NCI-H524 (cell line): ENCODE measurements at regions not wholly inside any gene's neighbourhood (a gene's known extent, or its start where the extent isn't known, plus 50 kb on each side); places are given as distances from the start of the nearest gene placed in this dataset.

Experiments
- DNase-seq, 2 experiments: peaks; one replicate each; lab custom pipeline; 2025; lab: John Stamatoyannopoulos, UW

GRCh38 chr9:23309800-23310199 is 516.2 kb downstream of the ELAVL2 start:
- DNase-seq: no peak

DNA sequence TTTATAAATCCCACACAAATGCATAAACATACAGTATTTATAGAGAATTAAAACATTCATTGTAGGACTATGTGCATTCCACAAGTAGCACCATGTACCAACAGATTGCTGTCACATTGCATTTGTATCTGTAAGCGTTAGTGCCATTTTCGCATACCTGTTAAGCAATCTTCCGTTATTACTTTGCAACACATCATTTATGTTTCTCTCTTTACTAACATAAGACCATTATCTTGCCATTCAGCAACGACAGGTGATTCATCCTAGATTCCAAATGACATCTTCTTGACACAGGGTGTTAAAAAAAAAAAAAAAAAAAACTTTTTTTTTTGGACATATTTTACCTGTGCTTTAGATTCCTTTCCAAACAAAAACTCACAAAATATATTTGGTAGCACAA is 511.8 kb downstream of the ELAVL2 start:
- no peak for DNase-seq

DNA sequence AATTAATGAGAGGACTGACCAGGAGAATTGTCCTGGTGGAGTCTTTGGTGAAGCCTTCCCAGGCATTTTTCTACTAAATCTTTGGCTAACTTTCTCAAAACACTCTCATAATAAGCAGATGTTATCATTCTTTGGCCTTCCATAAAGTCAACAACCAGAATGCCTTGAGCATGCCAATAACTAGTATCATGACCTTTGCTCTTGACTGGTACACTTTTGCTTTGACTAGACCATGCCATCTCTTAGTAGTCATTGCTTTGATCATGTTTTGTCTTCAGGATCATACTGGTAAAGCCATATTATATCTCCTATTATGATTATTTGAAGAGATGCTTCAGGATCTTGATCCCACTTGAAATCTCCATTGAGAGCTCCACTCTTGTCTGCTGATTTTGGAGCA is 506.9 kb downstream of the ELAVL2 start:
- peak; percentile 23 to 26 for DNase-seq

- DNase-seq: peak; percentile 4 to 62
Observed at GRCh38 chr9:23321049-23321448, 505.0 kb downstream of the ELAVL2 start.

DNA sequence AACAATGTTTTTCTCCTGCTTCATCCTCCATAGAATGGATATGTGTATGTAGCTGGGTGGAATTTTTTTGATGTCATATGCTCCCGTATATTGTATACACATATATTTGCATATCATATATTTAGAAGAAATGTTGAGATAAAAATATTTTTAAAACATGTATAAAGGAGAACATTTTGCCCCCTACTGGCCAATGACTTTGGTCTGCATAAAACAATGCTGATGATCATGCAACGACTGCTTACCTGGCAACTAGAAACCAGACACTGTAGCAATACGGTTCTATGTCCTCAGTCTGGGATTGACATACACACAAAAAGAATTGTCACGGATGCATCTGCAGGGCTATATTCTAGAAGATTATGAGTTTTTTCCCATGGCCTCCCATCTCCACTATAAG is 503.6 kb downstream of the ELAVL2 start:
- DNase-seq: peak in 1 of 2 experiments; percentile 8

- no peak for DNase-seq
Observed at GRCh38 chr9:23324511-23324910, 501.5 kb downstream of the ELAVL2 start.

DNA sequence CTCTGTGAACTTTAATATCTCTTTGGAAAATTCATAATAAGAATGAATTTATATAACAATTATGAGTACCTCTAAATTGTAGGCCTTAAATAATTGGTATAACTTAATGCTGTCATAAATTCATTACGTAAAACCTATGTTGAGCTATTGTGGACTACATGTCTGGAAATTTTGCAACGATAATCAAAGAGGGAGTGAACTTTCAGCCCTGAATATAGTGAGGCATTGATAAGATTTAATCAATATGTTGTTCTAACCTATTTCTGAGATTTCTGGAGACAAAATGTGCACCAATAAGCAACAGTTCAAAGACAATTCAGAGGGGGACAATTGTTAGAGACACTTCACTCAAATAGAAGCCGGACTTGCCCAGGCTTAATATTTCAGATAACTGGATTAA is 499.4 kb downstream of the ELAVL2 start:
- DNase-seq: no peak

- DNase-seq: peak; percentile 6 to 79
Observed at GRCh38 chr9:23341346-23341745, 484.7 kb downstream of the ELAVL2 start.

GRCh38 chr9:23342291-23342690 is 483.7 kb downstream of the ELAVL2 start:
- DNase-seq: no peak

DNA sequence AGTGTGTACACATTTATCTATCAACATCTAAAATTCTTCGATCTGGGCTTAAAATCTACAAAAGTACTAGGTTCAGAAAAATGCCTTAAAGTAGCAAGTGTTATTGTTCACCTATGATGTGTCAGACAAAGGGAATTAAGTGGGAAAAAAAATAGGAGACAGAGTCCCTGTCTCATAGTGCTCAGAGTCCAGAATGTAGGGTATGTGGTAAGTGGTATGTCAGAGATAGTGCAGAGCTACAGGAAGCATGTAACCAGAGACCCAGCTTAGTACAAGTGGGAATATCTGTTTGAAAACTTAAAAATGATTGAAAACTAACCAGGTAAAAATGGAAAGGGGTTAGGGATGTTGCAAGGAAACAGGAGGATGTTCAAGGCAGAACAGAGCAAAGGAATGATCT is 482.8 kb downstream of the ELAVL2 start:
- DNase-seq: no peak

DNA sequence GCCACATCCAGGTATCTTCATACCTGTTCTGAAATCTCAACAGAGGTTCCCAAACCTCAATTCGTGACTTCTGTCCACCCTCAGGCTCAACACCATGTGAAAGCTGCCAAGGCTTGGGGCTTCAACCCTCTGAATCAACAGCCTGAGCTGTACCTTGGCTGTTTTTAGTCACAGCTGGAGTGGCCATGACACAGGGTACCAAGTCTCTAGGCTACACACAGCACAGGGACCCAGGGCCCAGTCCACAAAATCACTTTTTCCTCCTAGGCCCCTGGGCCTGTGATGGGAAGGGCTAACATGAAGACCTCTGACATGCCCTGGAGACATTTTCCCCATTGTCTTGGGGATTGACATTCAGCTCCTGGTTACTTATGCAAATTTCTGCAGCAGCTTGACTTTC is 464.9 kb downstream of the ELAVL2 start:
- DNase-seq: no peak

DNA sequence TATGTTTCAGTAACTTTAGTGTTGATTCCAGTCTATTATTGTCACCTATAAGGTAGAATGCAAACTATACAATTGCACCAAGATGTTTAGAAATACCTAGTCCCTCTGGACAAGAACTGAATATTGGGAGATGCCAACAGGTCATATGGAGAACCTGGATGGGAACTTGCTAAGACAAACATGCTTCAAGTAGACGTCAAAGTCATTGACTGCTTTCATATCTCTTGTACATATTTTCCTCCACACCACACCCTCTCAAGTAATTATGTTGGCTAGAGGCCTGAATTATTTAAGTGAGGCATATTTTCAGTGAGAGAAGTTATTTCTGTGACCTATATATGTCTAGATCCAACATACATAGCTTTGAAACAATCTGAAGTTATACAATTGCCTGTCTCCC is 453.3 kb downstream of the ELAVL2 start:
- DNase-seq: no peak

- DNase-seq: no peak
Observed at GRCh38 chr9:23375511-23375910, 450.5 kb downstream of the ELAVL2 start.

- DNase-seq: no peak
Observed at GRCh38 chr9:23379842-23380241, 446.2 kb downstream of the ELAVL2 start.

DNA sequence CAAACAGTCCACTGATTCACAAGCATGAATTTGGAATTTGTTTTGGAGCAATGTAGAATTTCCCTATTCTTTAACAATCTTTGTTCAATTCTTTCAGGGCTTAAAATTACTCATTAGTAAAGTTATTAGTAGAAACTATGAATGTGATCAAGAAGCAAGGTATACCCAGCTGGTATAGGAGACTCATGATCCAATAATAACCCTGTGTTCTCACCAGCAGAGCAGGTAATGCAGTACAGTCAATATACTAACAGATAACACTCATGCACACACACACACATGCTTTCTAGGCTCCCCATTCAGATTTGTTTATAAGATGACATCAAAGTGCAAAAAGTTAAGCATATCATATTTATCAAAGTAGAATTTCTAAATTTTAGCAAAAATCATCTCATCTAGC is 445.2 kb downstream of the ELAVL2 start:
- DNase-seq: peak in 1 of 2 experiments; percentile 52

DNA sequence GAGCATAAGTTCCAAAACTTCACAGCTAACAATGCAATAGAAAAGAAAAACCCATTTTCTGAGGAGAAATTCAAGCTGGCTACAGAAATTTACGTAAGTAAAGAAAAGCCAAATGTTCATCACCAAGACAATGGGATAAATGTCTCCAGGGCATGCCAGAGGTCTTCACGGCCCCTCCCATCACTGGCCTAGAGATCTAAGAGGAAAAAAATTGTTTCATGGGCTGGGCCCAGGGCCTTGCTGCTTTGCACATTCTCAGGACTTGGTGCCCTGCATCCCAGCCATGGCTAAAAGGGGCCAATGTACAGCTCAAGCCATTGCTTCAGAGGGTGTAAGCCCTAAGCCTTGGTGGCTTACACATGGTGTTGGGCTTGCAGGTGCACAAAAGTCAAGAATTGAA is 443.6 kb downstream of the ELAVL2 start:
- no peak for DNase-seq

GRCh38 chr9:23394189-23394588 is 431.9 kb downstream of the ELAVL2 start:
- no peak for DNase-seq

- no peak for DNase-seq
Observed at GRCh38 chr9:23408874-23409273, 417.2 kb downstream of the ELAVL2 start.

DNA sequence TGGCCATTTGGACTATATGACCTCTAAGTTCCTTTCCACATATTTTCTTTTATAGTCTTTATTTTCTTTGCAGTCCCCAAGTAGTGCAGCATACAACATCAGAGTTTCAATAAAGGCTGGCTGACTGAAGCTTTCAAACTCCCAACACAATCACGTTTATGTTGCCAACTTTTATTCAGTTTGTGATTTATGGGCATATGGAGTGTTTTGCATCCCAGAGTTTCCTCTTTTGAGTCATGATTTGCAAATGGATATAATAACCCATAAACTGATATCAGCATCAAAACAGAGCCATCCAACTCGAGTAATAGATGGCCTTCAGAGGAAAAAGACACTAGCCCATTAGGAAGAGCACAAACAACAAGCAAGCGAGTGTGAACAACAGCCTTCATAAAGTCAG is 414.0 kb downstream of the ELAVL2 start:
- no peak for DNase-seq

GRCh38 chr9:23412458-23412857 is 413.6 kb downstream of the ELAVL2 start:
- DNase-seq: peak in 1 of 2 experiments; percentile 22

- no peak for DNase-seq
Observed at GRCh38 chr9:23413541-23413940, 412.5 kb downstream of the ELAVL2 start.

DNA sequence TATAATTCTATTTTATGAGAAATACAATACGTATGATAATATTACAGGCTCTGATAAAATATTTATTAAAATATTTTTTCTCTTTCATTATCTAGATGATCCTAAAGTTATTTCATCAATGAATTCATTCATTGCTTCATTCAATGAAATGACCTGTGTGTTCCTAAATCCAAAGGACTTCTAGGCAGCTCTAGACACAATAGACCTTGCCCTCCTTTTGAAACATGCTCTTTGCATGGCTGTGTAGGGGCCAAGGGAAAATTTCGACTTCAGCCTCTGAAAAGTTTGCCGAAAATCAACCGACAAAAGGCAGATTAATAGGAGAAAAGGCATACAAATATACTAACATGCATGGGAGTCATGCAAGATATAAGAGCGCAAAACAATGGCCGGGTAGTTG is 402.0 kb downstream of the ELAVL2 start:
- DNase-seq: no peak

DNA sequence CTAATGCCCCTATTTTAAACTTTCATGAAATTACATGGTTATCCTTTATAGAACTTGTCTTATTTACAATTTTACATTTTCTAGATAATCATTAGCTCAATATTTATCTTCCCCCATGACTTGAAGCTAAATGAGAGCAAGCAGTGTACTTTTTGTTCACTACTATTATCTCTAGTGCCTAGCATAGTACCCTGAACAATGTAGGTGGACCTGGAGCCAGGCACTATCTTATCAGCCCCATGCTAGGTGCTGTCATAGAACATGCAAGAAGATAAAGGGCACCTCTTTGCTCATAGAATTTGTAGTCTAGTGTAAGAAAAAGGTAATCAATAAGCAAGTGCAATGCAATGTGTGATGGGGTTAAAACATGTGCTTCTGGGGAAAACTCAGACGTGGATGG is 399.9 kb downstream of the ELAVL2 start:
- DNase-seq: no peak

DNA sequence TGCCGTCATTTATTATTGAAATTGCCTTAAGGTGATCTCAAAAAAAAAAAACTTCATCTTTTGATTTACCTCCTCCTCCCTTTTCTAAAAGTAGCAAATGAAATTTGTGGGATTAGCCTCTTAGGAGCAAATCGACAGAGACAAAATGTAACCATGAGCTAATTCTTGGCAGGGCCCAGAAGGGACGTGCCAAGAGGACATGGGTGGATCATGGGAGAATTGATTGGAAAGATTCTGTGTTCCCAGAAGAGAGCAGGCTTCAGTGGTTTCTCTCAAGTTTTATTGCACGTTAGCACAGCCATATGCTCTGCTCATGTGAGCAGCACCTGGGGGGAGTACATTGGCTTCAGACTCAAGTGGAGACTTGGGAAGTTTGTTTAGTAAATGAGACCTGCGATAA is 394.6 kb downstream of the ELAVL2 start:
- peak; percentile 18 to 74 for DNase-seq

DNA sequence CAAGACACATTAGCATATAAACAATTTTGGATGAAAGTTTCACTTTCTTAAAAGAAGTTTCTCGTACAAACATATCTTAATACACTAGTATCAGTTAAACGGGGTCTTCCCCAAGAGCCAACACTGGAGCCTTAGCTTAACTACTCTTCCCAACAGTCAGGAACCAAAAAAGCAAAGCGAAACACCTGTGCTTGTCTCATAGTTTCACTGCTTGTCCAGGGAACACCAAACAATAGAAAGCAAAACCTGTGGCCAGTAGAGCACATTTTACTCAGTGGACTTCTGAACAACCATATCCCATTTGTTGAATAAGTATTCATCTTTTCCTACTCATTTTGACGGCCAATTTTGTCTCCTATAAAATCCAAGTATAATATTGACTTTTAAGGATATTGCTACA is 391.4 kb downstream of the ELAVL2 start:
- no peak for DNase-seq
